GM19468 (cell line): ENCODE measurements at regions not wholly inside any gene's neighbourhood (a gene's known extent, or its start where the extent isn't known, plus 50 kb on each side); places are given as distances from the start of the nearest gene placed in this dataset.
"Not testable (repeated sequence)": the region's sequence is repeated elsewhere in the genome, so short reads cannot be mapped to it uniquely, and the experiment has no call there.

Experiments used
- ATAC-seq: cut with Tn5 transposase; IDR thresholded peaks from one replicate; pipeline ENCODE4 v1.9.1; 2021; ENCODE audit warnings: mild to moderate bottlenecking, moderate library complexity, moderate number of reproducible peaks; ENCODE audit not compliant: unreplicated experiment; ENCODE audit errors: extremely low read depth

- no peak for ATAC-seq
Observed at GRCh38 chrX:130467936-130468335, 66.1 kb downstream of the RBMX2 start.

- no peak for ATAC-seq
Observed at GRCh38 chrX:130468395-130468923, 66.7 kb downstream of the RBMX2 start.

GRCh38 chrX:130482871-130483270 lies 81.1 kb downstream of the RBMX2 start:
- ATAC-seq = no peak

- no peak for ATAC-seq
Observed at GRCh38 chrX:130485870-130486269, 84.1 kb downstream of the RBMX2 start.

GRCh38 chrX:130495502-130495901 lies 93.7 kb downstream of the RBMX2 start:
- not testable (repeated sequence) for ATAC-seq

GRCh38 chrX:130497531-130497930 lies 95.7 kb downstream of the RBMX2 start:
- no peak for ATAC-seq

- no peak for ATAC-seq
Observed at GRCh38 chrX:130498653-130499274, 97.0 kb downstream of the RBMX2 start.

- ATAC-seq = no peak
Observed at GRCh38 chrX:130502016-130502570, 100.3 kb downstream of the RBMX2 start.

- no peak for ATAC-seq
Observed at GRCh38 chrX:130504019-130504418, 102.2 kb downstream of the RBMX2 start.

GRCh38 chrX:130507015-130507414 lies 105.2 kb downstream of the RBMX2 start:
- no peak for ATAC-seq

- not testable (repeated sequence) for ATAC-seq
Observed at GRCh38 chrX:130512534-130512933, 110.7 kb downstream of the RBMX2 start.

- no peak for ATAC-seq
Observed at GRCh38 chrX:130516123-130516522, 114.3 kb downstream of the RBMX2 start.

GRCh38 chrX:130523460-130524394 lies 121.9 kb downstream of the RBMX2 start:
- ATAC-seq = no peak

GRCh38 chrX:130524476-130525194 lies 122.8 kb downstream of the RBMX2 start:
- no peak for ATAC-seq

GRCh38 chrX:130529531-130529930 lies 127.7 kb downstream of the RBMX2 start:
- ATAC-seq = no peak

GRCh38 chrX:130531066-130531465 lies 129.3 kb downstream of the RBMX2 start:
- no peak for ATAC-seq

- peak; percentile 32 for ATAC-seq
Observed at GRCh38 chrX:130539721-130540321, 138.0 kb downstream of the RBMX2 start.

GRCh38 chrX:130543603-130544325 lies 142.0 kb downstream of the RBMX2 start:
- ATAC-seq = no peak

- ATAC-seq = no peak
Observed at GRCh38 chrX:130545796-130546195, 144.0 kb downstream of the RBMX2 start.
